WTC11 (cell line): ENCODE measurements at regions not wholly inside any gene's neighbourhood (a gene's known extent, or its start where the extent isn't known, plus 50 kb on each side); places are given as distances from the start of the nearest gene placed in this dataset.

ENCODE experiments used
- ATAC-seq: fragments of 200-7000 bp; cut with Tn5 transposase; 2 replicates; pipeline ENCODE4 v1.10.0; 2021; ENCODE audit warnings: mild to moderate bottlenecking, moderate library complexity
- CTCF ChIA-PET: fragments of 300-600 bp; sonication (Branson Sonifier 250); formaldehyde crosslinking; loops from one replicate; lab custom pipeline; 2021; ENCODE audit warnings: antibody characterized with exemption; lab: Charles Lee
- POLR2A ChIA-PET: fragments of 350-600 bp; sonication (Branson Sonifier 250); formaldehyde crosslinking; loops from one replicate; lab custom pipeline; 2021; ENCODE audit warnings: antibody characterized with exemption; lab: Charles Lee
- DNase-seq: peaks from one replicate; pipeline ENCODE4 v3.0.0; 2021; ENCODE audit warnings: low spot score
- H3K27ac Mint-ChIP-seq: 2 replicates; pipeline ENCODE4 v1.8.0; 2021; ENCODE audit warnings: mixed read lengths
- H3K27me3 Mint-ChIP-seq: 2 replicates; pipeline ENCODE4 v1.8.0; 2021; ENCODE audit warnings: low read depth, mild to moderate bottlenecking, moderate library complexity, mixed read lengths
- H3K36me3 Mint-ChIP-seq: 2 replicates; pipeline ENCODE4 v1.8.0; 2021; ENCODE audit warnings: mixed read lengths
- H3K4me1 Mint-ChIP-seq: 2 replicates; pipeline ENCODE4 v1.8.0; 2022; ENCODE audit warnings: mixed read lengths
- H3K4me3 Mint-ChIP-seq: 2 replicates; pipeline ENCODE4 v1.8.0; 2021; ENCODE audit warnings: mild to moderate bottlenecking, moderate library complexity, mixed read lengths
- H3K9me3 Mint-ChIP-seq: 2 replicates; pipeline ENCODE4 v1.8.0; 2021; ENCODE audit warnings: mixed read lengths
- ATF1 ChIP-seq: sonication (generic); formaldehyde crosslinking; IDR thresholded peaks from 2 replicates; pipeline ENCODE4 v1.8.1; 2023; ENCODE audit warnings: mild to moderate bottlenecking, moderate library complexity, missing genetic modification reagents
- CBFB ChIP-seq: sonication (generic); formaldehyde crosslinking; IDR thresholded peaks from 2 replicates; pipeline ENCODE4 v1.8.1; 2022; ENCODE audit warnings: mild to moderate bottlenecking, low read depth, missing genetic modification reagents
- CREB1 ChIP-seq: sonication (generic); formaldehyde crosslinking; IDR thresholded peaks from 2 replicates; pipeline ENCODE4 v1.8.0; 2023; ENCODE audit warnings: mild to moderate bottlenecking, missing genetic modification reagents
- EMX1 ChIP-seq: fragments of 250-450 bp; sonication (Bioruptor Pico); IDR thresholded peaks from 2 replicates; pipeline ENCODE4 v1.8.0; 2021; ENCODE audit warnings: mild to moderate bottlenecking
- ESRRA ChIP-seq: sonication (generic); formaldehyde crosslinking; IDR thresholded peaks from 2 replicates; pipeline ENCODE4 v1.8.1; 2022; ENCODE audit warnings: mild to moderate bottlenecking, missing genetic modification reagents, borderline replicate concordance
- FOXP1 ChIP-seq: sonication (generic); formaldehyde crosslinking; IDR thresholded peaks from 2 replicates; pipeline ENCODE4 v1.8.0; 2022; ENCODE audit warnings: missing genetic modification reagents, mild to moderate bottlenecking, moderate library complexity, borderline replicate concordance
- GABPB1 ChIP-seq: sonication (generic); formaldehyde crosslinking; IDR thresholded peaks from 2 replicates; pipeline ENCODE4 v1.8.1; 2023; ENCODE audit warnings: mild to moderate bottlenecking, missing genetic modification reagents
- GRHL2 ChIP-seq: fragments of 250-450 bp; sonication (Bioruptor Pico); IDR thresholded peaks from 2 replicates; pipeline ENCODE4 v1.8.0; 2022; ENCODE audit warnings: mild to moderate bottlenecking, moderate library complexity; ENCODE audit not compliant: insufficient replicate concordance, severe bottlenecking
- JUN ChIP-seq: sonication (generic); formaldehyde crosslinking; IDR thresholded peaks from 2 replicates; pipeline ENCODE4 v1.8.0; 2023; ENCODE audit warnings: mild to moderate bottlenecking, missing genetic modification reagents
- MXD4 ChIP-seq: fragments of 250-450 bp; sonication (Bioruptor Pico); IDR thresholded peaks from 2 replicates; pipeline ENCODE4 v1.8.0; 2021; ENCODE audit warnings: mild to moderate bottlenecking, moderate library complexity, borderline replicate concordance
- MYBL2 ChIP-seq: sonication (generic); formaldehyde crosslinking; IDR thresholded peaks from 2 replicates; pipeline ENCODE4 v1.8.1; 2023; ENCODE audit warnings: mild to moderate bottlenecking, moderate library complexity, missing genetic modification reagents
- NFE2L1 ChIP-seq: sonication (generic); formaldehyde crosslinking; IDR thresholded peaks from 2 replicates; pipeline ENCODE4 v1.8.1; 2023; ENCODE audit warnings: missing genetic modification reagents
- NR1H2 ChIP-seq: sonication (generic); formaldehyde crosslinking; IDR thresholded peaks from 2 replicates; pipeline ENCODE4 v1.9.0; 2021; ENCODE audit warnings: mild to moderate bottlenecking, moderate library complexity, missing genetic modification reagents
- SMAD3 ChIP-seq: sonication (generic); formaldehyde crosslinking; IDR thresholded peaks from 2 replicates; pipeline ENCODE4 v1.8.0; 2022; ENCODE audit warnings: missing genetic modification reagents, mild to moderate bottlenecking, borderline replicate concordance
- SOX15 ChIP-seq: fragments of 250-450 bp; sonication (Bioruptor Pico); IDR thresholded peaks from 2 replicates; pipeline ENCODE4 v1.9.0; 2021; ENCODE audit warnings: mild to moderate bottlenecking
- SP1 ChIP-seq: sonication (generic); formaldehyde crosslinking; conservative IDR thresholded peaks from 2 replicates; pipeline ENCODE4 v1.8.1; 2022; ENCODE audit warnings: missing genetic modification reagents
- TCF7 ChIP-seq: sonication (generic); formaldehyde crosslinking; IDR thresholded peaks from 2 replicates; pipeline ENCODE4 v1.8.0; 2022; ENCODE audit warnings: mild to moderate bottlenecking, low read depth, missing genetic modification reagents, moderate library complexity
- ZNF121 ChIP-seq: sonication (generic); formaldehyde crosslinking; IDR thresholded peaks from 2 replicates; pipeline ENCODE4 v1.8.0; 2023; ENCODE audit warnings: missing genetic modification reagents
- ZNF138 ChIP-seq: sonication (generic); formaldehyde crosslinking; conservative IDR thresholded peaks from 2 replicates; pipeline ENCODE4 v1.8.1; 2022; ENCODE audit warnings: mild to moderate bottlenecking, moderate library complexity, missing genetic modification reagents
- ZNF219 ChIP-seq: sonication (generic); formaldehyde crosslinking; IDR thresholded peaks from 2 replicates; pipeline ENCODE4 v1.8.0; 2023; ENCODE audit warnings: missing genetic modification reagents, mild to moderate bottlenecking, borderline replicate concordance
- ZNF396 ChIP-seq: fragments of 250-450 bp; sonication (Bioruptor Pico); IDR thresholded peaks from 2 replicates; pipeline ENCODE4 v1.8.0; 2021; ENCODE audit warnings: mild to moderate bottlenecking, moderate library complexity, borderline replicate concordance
- TF ChIP-seq, protein P1 (sequence below): sonication (generic); formaldehyde crosslinking; IDR thresholded peaks from 2 replicates; pipeline ENCODE4 v1.8.1; 2023; ENCODE audit warnings: mild to moderate bottlenecking, missing genetic modification reagents
- TF ChIP-seq, protein P2 (sequence below): sonication (generic); formaldehyde crosslinking; IDR thresholded peaks from 2 replicates; pipeline ENCODE4 v1.8.1; 2022; ENCODE audit warnings: mild to moderate bottlenecking, missing genetic modification reagents, moderate library complexity, borderline replicate concordance
- TF ChIP-seq, protein P3 (sequence below): sonication (generic); formaldehyde crosslinking; IDR thresholded peaks from 2 replicates; pipeline ENCODE4 v1.8.0; 2022; ENCODE audit warnings: mild to moderate bottlenecking, missing genetic modification reagents
- TF ChIP-seq, protein P4 (sequence below): sonication (generic); formaldehyde crosslinking; IDR thresholded peaks from 2 replicates; pipeline ENCODE4 v1.8.1; 2022; ENCODE audit warnings: low read depth, mild to moderate bottlenecking, moderate library complexity, missing genetic modification reagents, borderline replicate concordance
- TF ChIP-seq, protein P5 (sequence below): sonication (generic); formaldehyde crosslinking; IDR thresholded peaks from 2 replicates; pipeline ENCODE4 v1.8.0; 2023; ENCODE audit warnings: mild to moderate bottlenecking, missing genetic modification reagents
- TF ChIP-seq, protein P6 (sequence below): sonication (generic); formaldehyde crosslinking; IDR thresholded peaks from 2 replicates; pipeline ENCODE4 v1.8.0; 2022; ENCODE audit warnings: mild to moderate bottlenecking, missing genetic modification reagents

DNA sequence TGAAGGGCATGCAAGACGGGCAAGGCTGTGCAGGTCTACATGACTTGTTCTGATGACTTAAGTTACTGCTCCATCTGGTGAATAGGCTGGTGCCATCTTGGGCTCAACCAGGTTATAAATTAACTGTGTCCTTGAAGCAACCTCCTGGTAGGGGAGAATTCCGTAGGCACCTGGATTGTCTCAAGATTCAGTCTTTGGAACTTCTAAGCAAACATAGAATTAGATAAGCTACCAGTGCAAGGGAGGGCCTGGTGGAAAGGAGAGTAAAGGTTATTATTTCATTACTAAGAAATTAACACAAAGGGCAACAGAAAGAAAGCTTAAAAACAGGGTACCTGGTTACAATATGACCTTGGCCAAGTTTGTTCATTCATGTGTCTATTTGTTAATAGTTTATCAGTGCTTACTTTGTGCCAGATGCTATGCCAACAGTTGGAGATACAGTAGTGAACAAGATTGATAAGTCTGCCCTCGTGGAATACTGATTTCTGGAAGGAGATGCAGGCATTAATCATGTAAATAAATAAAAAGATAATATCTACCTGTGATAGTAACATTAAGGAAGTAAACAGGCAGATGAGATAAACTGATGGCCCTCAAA is 107.0 kb upstream of the PALS2 start:
- CTCF ChIA-PET, result interaction anchor here (1.2 kb wide), 1 partner anchor 148 kb away, joined by 4 read pairs; no protein-coding TSS in a partner anchor

DNA sequence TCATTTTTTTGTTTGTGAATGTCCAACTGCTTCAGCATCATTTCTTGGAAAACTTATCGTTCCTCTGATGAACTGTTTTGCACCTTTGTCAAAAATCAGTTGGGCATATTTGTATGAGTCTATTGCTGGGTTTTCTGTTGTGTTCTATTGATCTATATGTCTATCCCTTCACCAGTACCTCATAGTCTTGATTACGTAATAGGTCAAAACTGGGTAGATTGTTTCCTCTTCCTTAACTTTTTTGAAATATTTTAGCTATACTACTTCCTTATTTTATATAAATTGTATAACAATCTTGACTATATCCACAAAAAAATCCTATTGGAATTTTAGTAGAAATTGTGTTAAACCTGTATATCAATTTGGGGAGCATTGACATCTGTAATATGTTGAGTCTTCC is 104.1 kb upstream of the PALS2 start:
- Mint-ChIP-seq H3K9me3 (no peaks in the 10 kb centered on the region), H3K27me3 (no peaks in the 10 kb centered on the region; the same call in 1 of the 2 replicates), H3K4me3 (no peak overlapping the region), H3K36me3 (no peaks in the 10 kb centered on the region), H3K27ac (no peak overlapping the region), H3K4me1 (peaks cover 8% of the 10 kb centered on the region)
- ATAC-seq (no peak), DNase-seq (no peak)
- CTCF ChIA-PET, result no interaction called here
- POLR2A ChIA-PET, result no interaction called here
- TF ChIP-seq NR1H2 (no peak), ZNF219 (CRISPR knock-in tag) (no peak), NFE2L1 (no peak), SP1 (CRISPR knock-in tag) (no peak), EMX1 (CRISPR knock-in tag) (no peak), GRHL2 (CRISPR knock-in tag) (no peak), FOXP1 (no peak), MYBL2 (CRISPR knock-in tag) (no peak), CBFB (CRISPR knock-in tag) (no peak), CREB1 (no peak), SMAD3 (CRISPR knock-in tag) (no peak)
- TF ChIP-seq, protein P1, sequence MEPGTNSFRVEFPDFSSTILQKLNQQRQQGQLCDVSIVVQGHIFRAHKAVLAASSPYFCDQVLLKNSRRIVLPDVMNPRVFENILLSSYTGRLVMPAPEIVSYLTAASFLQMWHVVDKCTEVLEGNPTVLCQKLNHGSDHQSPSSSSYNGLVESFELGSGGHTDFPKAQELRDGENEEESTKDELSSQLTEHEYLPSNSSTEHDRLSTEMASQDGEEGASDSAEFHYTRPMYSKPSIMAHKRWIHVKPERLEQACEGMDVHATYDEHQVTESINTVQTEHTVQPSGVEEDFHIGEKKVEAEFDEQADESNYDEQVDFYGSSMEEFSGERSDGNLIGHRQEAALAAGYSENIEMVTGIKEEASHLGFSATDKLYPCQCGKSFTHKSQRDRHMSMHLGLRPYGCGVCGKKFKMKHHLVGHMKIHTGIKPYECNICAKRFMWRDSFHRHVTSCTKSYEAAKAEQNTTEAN (CRISPR knock-in tag), result no peak
- TF ChIP-seq, protein P2, sequence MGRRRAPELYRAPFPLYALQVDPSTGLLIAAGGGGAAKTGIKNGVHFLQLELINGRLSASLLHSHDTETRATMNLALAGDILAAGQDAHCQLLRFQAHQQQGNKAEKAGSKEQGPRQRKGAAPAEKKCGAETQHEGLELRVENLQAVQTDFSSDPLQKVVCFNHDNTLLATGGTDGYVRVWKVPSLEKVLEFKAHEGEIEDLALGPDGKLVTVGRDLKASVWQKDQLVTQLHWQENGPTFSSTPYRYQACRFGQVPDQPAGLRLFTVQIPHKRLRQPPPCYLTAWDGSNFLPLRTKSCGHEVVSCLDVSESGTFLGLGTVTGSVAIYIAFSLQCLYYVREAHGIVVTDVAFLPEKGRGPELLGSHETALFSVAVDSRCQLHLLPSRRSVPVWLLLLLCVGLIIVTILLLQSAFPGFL (CRISPR knock-in tag), result no peak
- TF ChIP-seq, protein P3, sequence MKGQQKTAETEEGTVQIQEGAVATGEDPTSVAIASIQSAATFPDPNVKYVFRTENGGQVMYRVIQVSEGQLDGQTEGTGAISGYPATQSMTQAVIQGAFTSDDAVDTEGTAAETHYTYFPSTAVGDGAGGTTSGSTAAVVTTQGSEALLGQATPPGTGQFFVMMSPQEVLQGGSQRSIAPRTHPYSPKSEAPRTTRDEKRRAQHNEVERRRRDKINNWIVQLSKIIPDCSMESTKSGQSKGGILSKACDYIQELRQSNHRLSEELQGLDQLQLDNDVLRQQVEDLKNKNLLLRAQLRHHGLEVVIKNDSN (CRISPR knock-in tag), result no peak

More for the DNA sequence above, 107.0 kb upstream of the PALS2 start:
- H3K4me3 Mint-ChIP-seq, result no peak overlapping the region
- DNase-seq, result no peak
- no peak for ATAC-seq
- no peaks in the 10 kb centered on the region for H3K9me3 Mint-ChIP-seq
- H3K36me3 Mint-ChIP-seq, result no peaks in the 10 kb centered on the region
- H3K27me3 Mint-ChIP-seq, result no peaks in the 10 kb centered on the region; the same call in 1 of the 2 replicates
- H3K4me1 Mint-ChIP-seq, result peaks cover 8% of the 10 kb centered on the region
- TF ChIP-seq FOXP1 (no peak), TCF7 (CRISPR knock-in tag) (no peak), ATF1 (no peak), GABPB1 (CRISPR knock-in tag) (no peak)
- TF ChIP-seq, protein P4, sequence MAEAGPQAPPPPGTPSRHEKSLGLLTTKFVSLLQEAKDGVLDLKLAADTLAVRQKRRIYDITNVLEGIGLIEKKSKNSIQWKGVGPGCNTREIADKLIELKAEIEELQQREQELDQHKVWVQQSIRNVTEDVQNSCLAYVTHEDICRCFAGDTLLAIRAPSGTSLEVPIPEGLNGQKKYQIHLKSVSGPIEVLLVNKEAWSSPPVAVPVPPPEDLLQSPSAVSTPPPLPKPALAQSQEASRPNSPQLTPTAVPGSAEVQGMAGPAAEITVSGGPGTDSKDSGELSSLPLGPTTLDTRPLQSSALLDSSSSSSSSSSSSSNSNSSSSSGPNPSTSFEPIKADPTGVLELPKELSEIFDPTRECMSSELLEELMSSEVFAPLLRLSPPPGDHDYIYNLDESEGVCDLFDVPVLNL (CRISPR knock-in tag), result no peak
- H3K27ac Mint-ChIP-seq, result no peak overlapping the region
- POLR2A ChIA-PET, result interaction anchor here (1.1 kb wide), 1 partner anchor 12 kb away, joined by 3 read pairs; no protein-coding TSS in a partner anchor

DNA sequence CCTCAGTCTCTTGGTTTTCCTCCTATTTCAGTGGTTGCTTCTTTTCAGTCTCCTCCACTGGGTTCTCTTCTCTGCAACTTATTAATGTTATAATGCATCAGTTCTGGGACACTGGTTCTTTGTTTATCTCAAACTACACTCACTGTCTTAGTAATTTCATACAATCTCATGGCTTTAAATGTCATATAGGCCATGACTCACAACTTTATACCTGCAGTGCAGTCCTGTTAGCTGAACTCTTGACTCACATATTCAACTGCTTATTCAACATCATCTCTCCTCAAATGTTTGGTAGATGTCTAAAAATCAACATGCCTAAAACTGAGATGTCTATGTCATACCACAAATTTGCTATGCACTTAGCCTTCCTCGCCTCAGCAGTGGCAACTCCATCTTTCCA is 101.2 kb upstream of the PALS2 start:
- Mint-ChIP-seq H3K9me3 (no peaks in the 10 kb centered on the region), H3K4me1 (peaks cover 21% of the 10 kb centered on the region), H3K27ac (no peak overlapping the region), H3K36me3 (no peaks in the 10 kb centered on the region), H3K4me3 (no peak overlapping the region), H3K27me3 (no peaks in the 10 kb centered on the region; the same call in 1 of the 2 replicates)
- DNase-seq (no peak), ATAC-seq (no peak)
- ChIA-PET CTCF (interaction anchor here (1.3 kb wide), 1 partner anchor 244 kb away, joined by 3 read pairs; no protein-coding TSS in a partner anchor), POLR2A (no interaction called here)
- TF ChIP-seq SOX15 (CRISPR knock-in tag), result no peak
- TF ChIP-seq MXD4 (CRISPR knock-in tag), result no peak
- TF ChIP-seq JUN (CRISPR knock-in tag), result no peak
- no peak for TF ChIP-seq ZNF121 (CRISPR knock-in tag)
- no peak for TF ChIP-seq MYBL2 (CRISPR knock-in tag)
- TF ChIP-seq, protein P5, sequence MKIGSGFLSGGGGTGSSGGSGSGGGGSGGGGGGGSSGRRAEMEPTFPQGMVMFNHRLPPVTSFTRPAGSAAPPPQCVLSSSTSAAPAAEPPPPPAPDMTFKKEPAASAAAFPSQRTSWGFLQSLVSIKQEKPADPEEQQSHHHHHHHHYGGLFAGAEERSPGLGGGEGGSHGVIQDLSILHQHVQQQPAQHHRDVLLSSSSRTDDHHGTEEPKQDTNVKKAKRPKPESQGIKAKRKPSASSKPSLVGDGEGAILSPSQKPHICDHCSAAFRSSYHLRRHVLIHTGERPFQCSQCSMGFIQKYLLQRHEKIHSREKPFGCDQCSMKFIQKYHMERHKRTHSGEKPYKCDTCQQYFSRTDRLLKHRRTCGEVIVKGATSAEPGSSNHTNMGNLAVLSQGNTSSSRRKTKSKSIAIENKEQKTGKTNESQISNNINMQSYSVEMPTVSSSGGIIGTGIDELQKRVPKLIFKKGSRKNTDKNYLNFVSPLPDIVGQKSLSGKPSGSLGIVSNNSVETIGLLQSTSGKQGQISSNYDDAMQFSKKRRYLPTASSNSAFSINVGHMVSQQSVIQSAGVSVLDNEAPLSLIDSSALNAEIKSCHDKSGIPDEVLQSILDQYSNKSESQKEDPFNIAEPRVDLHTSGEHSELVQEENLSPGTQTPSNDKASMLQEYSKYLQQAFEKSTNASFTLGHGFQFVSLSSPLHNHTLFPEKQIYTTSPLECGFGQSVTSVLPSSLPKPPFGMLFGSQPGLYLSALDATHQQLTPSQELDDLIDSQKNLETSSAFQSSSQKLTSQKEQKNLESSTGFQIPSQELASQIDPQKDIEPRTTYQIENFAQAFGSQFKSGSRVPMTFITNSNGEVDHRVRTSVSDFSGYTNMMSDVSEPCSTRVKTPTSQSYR (CRISPR knock-in tag), result no peak
- no peak for TF ChIP-seq ZNF138 (CRISPR knock-in tag)
- no peak for TF ChIP-seq TCF7 (CRISPR knock-in tag)
- TF ChIP-seq, protein P6, sequence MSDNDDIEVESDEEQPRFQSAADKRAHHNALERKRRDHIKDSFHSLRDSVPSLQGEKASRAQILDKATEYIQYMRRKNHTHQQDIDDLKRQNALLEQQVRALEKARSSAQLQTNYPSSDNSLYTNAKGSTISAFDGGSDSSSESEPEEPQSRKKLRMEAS, result no peak
- no peak for TF ChIP-seq ESRRA (CRISPR knock-in tag)
- no peak for TF ChIP-seq ZNF396 (CRISPR knock-in tag)
